H9 (cell line): ENCODE measurements at regions not wholly inside any gene's neighbourhood (a gene's known extent, or its start where the extent isn't known, plus 50 kb on each side); places are given as distances from the start of the nearest gene placed in this dataset.

Experiments
- DNase-seq: peaks from one replicate; pipeline ENCODE4 v3.0.0-alpha.2; 2017
- H2AFZ ChIP-seq: one replicate; pipeline ENCODE4 v1.6.1; 2013; ENCODE audit warnings: mild to moderate bottlenecking, low read length, control low read depth, moderate library complexity
- H2AK5ac ChIP-seq: 2 replicates; pipeline ENCODE4 v1.6.1; 2013; ENCODE audit warnings: low read length, control low read depth, mixed read lengths; ENCODE audit not compliant: insufficient read length
- H2BK120ac ChIP-seq: one replicate; pipeline ENCODE4 v1.6.1; 2013; ENCODE audit warnings: low read depth, mild to moderate bottlenecking, low read length, control low read depth, inconsistent platforms; ENCODE audit not compliant: poor library complexity, severe bottlenecking
- H2BK12ac ChIP-seq: 2 replicates; pipeline ENCODE4 v1.6.1; 2013; ENCODE audit warnings: low read length, control low read depth, mixed read lengths, low read depth; ENCODE audit not compliant: insufficient read length
- H2BK15ac ChIP-seq: 2 replicates; pipeline ENCODE4 v1.6.1; 2013; ENCODE audit warnings: low read depth, low read length, control low read depth
- H2BK20ac ChIP-seq: one replicate; pipeline ENCODE4 v1.6.1; 2013; ENCODE audit warnings: low read depth, mild to moderate bottlenecking, low read length, control low read depth, inconsistent platforms; ENCODE audit not compliant: poor library complexity, severe bottlenecking
- H2BK5ac ChIP-seq: 2 replicates; pipeline ENCODE4 v1.6.1; 2013; ENCODE audit warnings: low read length, control low read depth, mixed read lengths; ENCODE audit not compliant: insufficient read length
- H3K14ac ChIP-seq: 2 replicates; pipeline ENCODE4 v1.6.1; 2013; ENCODE audit warnings: low read length, control low read depth; ENCODE audit not compliant: insufficient read depth
- H3K18ac ChIP-seq: 2 replicates; pipeline ENCODE4 v1.6.1; 2013; ENCODE audit warnings: low read depth, mild to moderate bottlenecking, mixed read lengths, low read length, control low read depth; ENCODE audit not compliant: insufficient read length
- H3K23ac ChIP-seq: 2 replicates; pipeline ENCODE4 v1.6.1; 2013; ENCODE audit warnings: low read length, control low read depth, mixed read lengths, low read depth; ENCODE audit not compliant: insufficient read length
- H3K23me2 ChIP-seq: 2 replicates; pipeline ENCODE4 v1.6.1; 2013; ENCODE audit warnings: low read depth, mild to moderate bottlenecking, mixed read lengths, low read length, control low read depth; ENCODE audit not compliant: insufficient read length, poor library complexity, severe bottlenecking
- H3K27ac ChIP-seq: 2 replicates; pipeline ENCODE4 v1.5.1; 2013; ENCODE audit warnings: low read length, control low read depth, mixed read lengths, low read depth; ENCODE audit not compliant: insufficient read length
- H3K27me3 ChIP-seq: 2 replicates; pipeline ENCODE4 v1.6.1; 2013; ENCODE audit warnings: low read length, control low read depth, inconsistent platforms; ENCODE audit not compliant: insufficient read depth
- H3K4ac ChIP-seq: 2 replicates; pipeline ENCODE4 v1.6.1; 2013; ENCODE audit warnings: low read depth, mild to moderate bottlenecking, control low read depth, inconsistent platforms, low read length, moderate library complexity
- H3K4me1 ChIP-seq: 2 replicates; pipeline ENCODE4 v1.6.1; 2013; ENCODE audit warnings: low read length, control low read depth, inconsistent platforms; ENCODE audit not compliant: insufficient read depth
- H3K4me2 ChIP-seq: 2 replicates; pipeline ENCODE4 v1.6.1; 2013; ENCODE audit warnings: low read length, control low read depth, mixed read lengths; ENCODE audit not compliant: insufficient read length, insufficient read depth
- H3K56ac ChIP-seq: 2 replicates; pipeline ENCODE4 v1.6.1; 2013; ENCODE audit warnings: low read depth, mild to moderate bottlenecking, mixed read lengths, low read length, control low read depth; ENCODE audit not compliant: insufficient read length
- H3K79me1 ChIP-seq: 2 replicates; pipeline ENCODE4 v1.6.1; 2013; ENCODE audit warnings: low read depth, mild to moderate bottlenecking, moderate library complexity, low read length, control low read depth, inconsistent platforms; ENCODE audit not compliant: insufficient read depth, poor library complexity, severe bottlenecking
- H3K79me2 ChIP-seq: 2 replicates; pipeline ENCODE4 v1.6.1; 2013; ENCODE audit warnings: low read length, control low read depth, inconsistent platforms; ENCODE audit not compliant: insufficient read depth
- H3K9ac ChIP-seq: 2 replicates; pipeline ENCODE4 v1.6.1; 2013; ENCODE audit warnings: low read length, control low read depth, mixed read lengths; ENCODE audit not compliant: insufficient read length; ENCODE audit errors: extremely low read depth
- H3K9me3 ChIP-seq: one replicate; pipeline ENCODE4 v1.6.1; 2013; ENCODE audit warnings: low read depth, low read length, inconsistent platforms; ENCODE audit not compliant: control insufficient read depth
- H3T11ph ChIP-seq: one replicate; pipeline ENCODE4 v1.6.1; 2013; ENCODE audit warnings: mild to moderate bottlenecking, low read length, control low read depth, inconsistent platforms
- H4K20me1 ChIP-seq: one replicate; pipeline ENCODE4 v1.6.1; 2013; ENCODE audit not compliant: control insufficient read depth, insufficient read length, insufficient read depth
- H4K5ac ChIP-seq: 2 replicates; pipeline ENCODE4 v1.6.1; 2013; ENCODE audit warnings: low read depth, mild to moderate bottlenecking, mixed read lengths, low read length, control low read depth; ENCODE audit not compliant: insufficient read length
- H4K8ac ChIP-seq: replicated peaks from 2 replicates; pipeline ENCODE4 v1.6.1; 2013; ENCODE audit warnings: low read length, control low read depth, mixed read lengths, low read depth; ENCODE audit not compliant: insufficient read length
- H4K91ac ChIP-seq: 2 replicates; pipeline ENCODE4 v1.6.1; 2013; ENCODE audit warnings: low read depth, mild to moderate bottlenecking, moderate library complexity, mixed read lengths, low read length, control low read depth; ENCODE audit not compliant: insufficient read length
- H3K27ac Mint-ChIP-seq, 3 experiments: 2 replicates in 2 of 3; 3 replicates in 1 of 3; pipeline ENCODE4 v1.8.0; 2020 to 2021; ENCODE audit warnings: mixed read lengths in 3 of 3, mild to moderate bottlenecking in 1 of 3, moderate library complexity in 1 of 3
- H3K27me3 Mint-ChIP-seq: 2 replicates; pipeline ENCODE4 v1.8.0; 2021; ENCODE audit warnings: low read depth, mild to moderate bottlenecking, moderate library complexity, mixed read lengths
- H3K36me3 Mint-ChIP-seq, 3 experiments: 2 replicates in 2 of 3; 3 replicates in 1 of 3; pipeline ENCODE4 v1.8.0; 2020 to 2021; ENCODE audit warnings: low read depth in 3 of 3, mixed read lengths in 3 of 3; ENCODE audit not compliant: insufficient read depth in 1 of 3
- H3K4me1 Mint-ChIP-seq, 2 experiments: 2 replicates each; pipeline ENCODE4 v1.8.0; 2020; ENCODE audit warnings: mixed read lengths in 2 of 2
- H3K4me3 Mint-ChIP-seq, 2 experiments: 2 replicates in 1 of 2; 3 replicates in 1 of 2; pipeline ENCODE4 v1.8.0; 2020 to 2021; ENCODE audit warnings: mild to moderate bottlenecking in 2 of 2, mixed read lengths in 2 of 2, moderate library complexity in 1 of 2
- H3K9me3 Mint-ChIP-seq, 2 experiments: 2 replicates in 1 of 2; 3 replicates in 1 of 2; pipeline ENCODE4 v1.8.0; 2020; ENCODE audit warnings: mild to moderate bottlenecking in 2 of 2, mixed read lengths in 2 of 2, moderate library complexity in 1 of 2
- CTCF ChIP-seq: fragments of 200-600 bp; sonication (generic); conservative IDR thresholded peaks from 3 replicates; pipeline ENCODE4 v1.8.0; 2021; ENCODE audit warnings: antibody characterized with exemption, mild to moderate bottlenecking
- WGBS: extraction: QIAGEN DNeasy Blood & Tissue Kit; methylation state at CpG from one replicate; pipeline ENCODE4 v1.1.7; 2013; ENCODE audit warnings: missing lambda C conversion rate, low lambda C conversion rate, mixed read lengths; ENCODE audit not compliant: insufficient read length; ENCODE audit errors: extremely low coverage; 5-methylcytosine and 5-hydroxymethylcytosine counted together

DNA sequence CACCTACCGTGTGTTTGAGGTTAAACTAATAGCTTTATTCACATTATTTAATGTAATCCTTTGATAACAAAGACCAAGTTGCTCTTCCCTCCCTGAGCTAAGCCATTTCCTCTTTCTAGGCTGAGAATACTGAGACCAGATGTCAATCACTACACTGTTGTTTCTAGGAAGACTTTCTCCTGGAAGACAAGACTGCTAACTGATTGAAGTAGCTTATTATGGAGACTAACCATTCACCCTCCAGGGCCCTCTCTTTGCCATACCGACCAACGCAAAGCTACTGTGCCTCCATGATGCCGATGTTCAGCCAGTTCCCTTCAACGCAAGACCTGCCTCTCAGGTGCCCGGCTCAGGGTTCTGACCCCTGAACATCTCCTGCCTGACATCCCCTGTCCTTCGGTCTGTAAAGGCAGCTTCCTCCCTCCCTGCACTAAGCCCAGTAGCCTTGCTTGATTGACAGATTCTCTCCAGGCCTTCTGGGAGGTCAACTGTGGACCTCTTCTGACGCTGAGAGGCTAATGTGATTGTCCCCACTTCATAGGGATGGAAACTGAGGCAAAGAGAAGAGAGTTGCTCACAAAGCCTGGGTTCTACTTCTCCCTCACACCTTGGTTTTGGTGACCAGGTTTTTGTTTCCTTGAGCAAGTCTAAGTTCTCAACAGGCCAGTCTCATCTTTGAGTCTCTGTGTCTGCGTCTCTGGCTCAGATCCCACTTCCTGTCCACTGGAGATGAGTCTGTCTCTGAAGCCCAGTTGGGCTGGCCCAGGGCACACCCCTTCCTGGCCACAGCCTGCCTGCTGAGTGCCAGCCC lies 259.7 kb upstream of the IRX2 start:
- no peak overlapping the region for H2BK20ac ChIP-seq

More for the DNA sequence above, 259.7 kb upstream of the IRX2 start:
- no CpG with 5 or more reads among the region's 9 CpGs for WGBS
- no peak overlapping the region for H4K91ac ChIP-seq
- H2BK5ac ChIP-seq: no peak overlapping the region
- H2BK15ac ChIP-seq: no peak overlapping the region
- H3K9ac ChIP-seq: no peak overlapping the region
- H3K23ac ChIP-seq: no peak overlapping the region
- Mint-ChIP-seq H3K4me3 (no peak overlapping the region), H3K27ac (no peak overlapping the region), H3K27me3 (peaks cover 1% of the 10 kb centered on the region; the same call in 1 of the 2 replicates), H3K4me1 (no peaks in the 10 kb centered on the region), H3K36me3 (no peaks in the 10 kb centered on the region), H3K9me3 (peaks cover 0 to 2% of the 10 kb centered on the region in 2 experiments; a peak in 2 of 5 replicates)
- H2BK12ac ChIP-seq: no peak overlapping the region
- H3K27ac ChIP-seq: no peak overlapping the region
- no peak overlapping the region for H2AFZ ChIP-seq
- DNase-seq: no peak
- no peak overlapping the region for H2BK120ac ChIP-seq
- no peak overlapping the region for H3K4me2 ChIP-seq
- H4K20me1 ChIP-seq: no peaks in the 10 kb centered on the region
- no peaks in the 10 kb centered on the region for H3K27me3 ChIP-seq
- H3K4ac ChIP-seq: no peak overlapping the region
- H2AK5ac ChIP-seq: no peak overlapping the region
- no peak overlapping the region for H3K56ac ChIP-seq
- H3K14ac ChIP-seq: no peak overlapping the region
- no peaks in the 10 kb centered on the region for H3K79me2 ChIP-seq
- no peak overlapping the region for H3T11ph ChIP-seq
- H3K4me1 ChIP-seq: no peaks in the 10 kb centered on the region
- no peak overlapping the region for H4K5ac ChIP-seq
- no peak overlapping the region for H4K8ac ChIP-seq
- no peak overlapping the region for H3K18ac ChIP-seq
- no peak for TF ChIP-seq CTCF
- no peaks in the 10 kb centered on the region for H3K9me3 ChIP-seq
- H3K79me1 ChIP-seq: no peaks in the 10 kb centered on the region
- no peaks in the 10 kb centered on the region for H3K23me2 ChIP-seq
